Breast epithelium (tissue), 3 donors: ENCODE measurements at regions not wholly inside any gene's neighbourhood (a gene's known extent, or its start where the extent isn't known, plus 50 kb on each side); places are given as distances from the start of the nearest gene placed in this dataset.

ENCODE experiments used
- CTCF ChIP-seq, 3 donors: fragments of 450-650 bp; IDR thresholded peaks; one replicate each; pipeline ENCODE4 v1.5.1; 2016 to 2017; ENCODE audit warnings: antibody characterized with exemption in 3 of 3, mild to moderate bottlenecking in 3 of 3, moderate library complexity in 3 of 3
- POLR2AphosphoS5 ChIP-seq, 3 donors: sonication (generic); formaldehyde crosslinking; IDR thresholded peaks; one replicate each; pipeline ENCODE4 v1.6.1; 2017; ENCODE audit warnings: antibody characterized with exemption in 3 of 3

GRCh38 chr3:63096248-63097058 lies 181.7 kb upstream of the SYNPR start:
- TF ChIP-seq CTCF (IDR thresholded peaks at IDR 0.05) (no peak), POLR2AphosphoS5 (IDR thresholded peaks at IDR 0.05) (no peak)
